ENCODE measurements at regions not wholly inside any gene's neighbourhood (a gene's known extent, or its start where the extent isn't known, plus 50 kb on each side); places are given as distances from the start of the nearest gene placed in this dataset.
"Not testable (repeated sequence)": the region's sequence is repeated elsewhere in the genome, so short reads cannot be mapped to it uniquely, and the experiment has no call there.

DNA sequence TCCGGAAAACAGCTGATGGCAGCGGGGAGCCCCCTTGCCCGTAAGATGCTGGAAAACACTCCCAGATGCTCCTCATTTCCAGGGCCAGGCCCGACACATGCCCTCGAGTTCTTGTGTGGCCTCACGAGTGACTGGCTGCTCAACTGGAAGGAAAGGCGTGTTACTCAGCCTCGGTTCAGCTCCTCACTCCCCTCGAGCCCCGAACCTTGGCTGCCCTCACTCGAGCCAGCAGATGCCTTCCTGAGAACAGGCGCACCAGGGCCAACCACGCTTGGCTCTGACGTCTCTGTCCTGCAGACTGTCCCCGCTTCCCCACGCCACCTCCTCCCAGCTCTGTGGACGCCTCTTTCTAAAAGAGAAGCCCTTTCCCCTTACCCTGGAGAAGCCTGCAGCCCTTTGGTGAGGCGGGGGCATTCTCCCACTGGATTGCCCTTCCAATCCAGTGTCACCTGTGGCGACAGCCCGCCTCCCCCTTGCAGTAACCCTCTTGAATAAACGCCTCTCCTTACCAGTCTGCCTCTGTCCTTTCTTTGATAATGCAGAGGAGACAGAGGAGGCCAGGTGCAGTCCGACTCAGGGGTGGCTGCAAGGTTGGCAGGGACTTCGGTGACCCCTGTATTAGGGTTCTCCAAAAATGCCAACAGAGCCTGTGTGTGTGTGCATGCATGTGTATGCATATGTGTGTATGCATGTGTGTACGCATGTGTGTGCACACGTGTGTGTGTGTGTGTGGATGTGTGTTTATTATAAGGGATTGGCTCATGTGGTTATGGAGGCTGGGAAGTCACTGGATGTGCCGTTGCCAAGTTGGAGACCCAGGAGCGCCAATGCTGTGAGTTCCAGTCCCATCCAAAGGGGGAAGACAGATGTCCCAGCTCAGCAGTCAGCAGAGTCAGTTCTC lies 166.3 kb downstream of the KIF26A start:
- DNase-seq (ENCODE audit: low read depth, low spot score): no peak

DNA sequence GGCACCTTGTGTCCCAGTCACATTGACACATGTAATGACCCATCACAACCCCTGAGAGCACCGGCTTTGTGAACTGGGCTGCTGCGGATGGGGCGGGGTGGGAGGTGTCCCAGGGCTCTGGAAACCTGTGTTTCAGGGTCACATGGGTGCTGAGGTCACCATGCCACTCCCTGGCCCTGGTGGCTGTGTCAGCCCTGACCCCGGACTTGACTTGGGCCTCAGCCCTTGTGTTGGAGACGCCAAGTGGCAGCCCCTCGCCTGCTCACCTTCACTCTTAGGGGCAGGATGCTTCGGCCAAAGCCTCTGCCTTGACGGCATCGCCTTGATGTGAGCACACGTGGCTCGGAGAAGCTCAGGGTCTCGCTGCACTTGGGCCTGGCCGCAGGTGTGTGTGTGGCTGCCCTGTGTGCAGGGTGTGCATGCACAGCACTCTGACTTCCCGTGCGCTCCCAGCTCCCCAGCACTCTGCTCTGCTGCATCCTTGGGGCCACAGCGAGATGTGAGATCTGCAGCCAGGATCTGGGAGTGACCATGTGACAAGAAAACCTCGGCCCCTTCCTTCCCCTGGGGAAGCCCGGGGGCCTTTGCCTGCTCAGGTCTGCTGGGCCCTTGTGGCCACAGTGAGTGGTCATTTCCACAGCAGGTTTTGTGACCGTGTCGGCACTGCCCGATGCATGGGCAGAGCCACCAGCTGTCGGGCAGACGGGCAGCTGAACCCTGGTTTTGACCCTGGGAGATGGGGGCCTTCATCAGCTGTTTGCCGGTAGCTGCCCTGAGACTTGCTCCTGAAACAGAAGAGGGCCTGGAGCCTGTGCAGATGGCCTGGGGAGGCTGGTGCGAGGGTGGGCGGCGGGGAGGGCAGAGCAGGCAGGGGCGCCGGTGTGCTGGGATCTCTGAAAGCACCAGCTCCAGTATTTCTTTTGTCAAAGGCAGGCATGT lies 167.4 kb downstream of the KIF26A start:
- DNase-seq (ENCODE audit: low read depth, low spot score): no peak

DNA sequence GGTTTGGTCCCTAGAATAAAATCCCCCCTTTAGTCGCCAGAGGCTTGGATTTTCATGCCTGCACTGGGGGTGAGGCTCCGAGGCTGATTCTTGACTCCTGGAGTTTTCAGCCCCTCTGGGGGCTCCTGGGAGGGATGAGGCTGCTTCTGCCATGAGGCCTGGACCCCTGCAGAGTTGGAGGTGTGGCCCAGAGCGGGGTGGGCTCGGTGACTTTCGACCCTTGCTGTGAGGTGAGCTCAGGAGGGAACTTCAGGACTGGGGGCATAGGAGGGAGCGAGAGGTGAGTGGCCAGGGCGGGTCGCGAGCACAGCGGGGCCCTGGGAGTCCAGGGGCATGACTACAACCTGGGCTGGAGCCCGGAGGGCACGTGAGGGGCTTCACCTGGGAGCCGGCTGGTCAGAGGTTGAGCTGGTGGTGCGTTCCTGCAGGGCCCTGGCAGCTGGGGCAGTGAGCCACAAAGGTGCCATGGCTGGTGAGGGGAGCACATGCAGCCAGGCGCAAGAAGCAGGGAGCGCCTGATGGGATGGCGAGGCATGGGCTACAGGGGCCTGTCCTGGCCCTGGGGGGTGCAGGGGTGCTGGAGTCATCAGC lies 168.2 kb downstream of the KIF26A start:
- DNase-seq (ENCODE audit: low read depth, low spot score): no peak

DNA sequence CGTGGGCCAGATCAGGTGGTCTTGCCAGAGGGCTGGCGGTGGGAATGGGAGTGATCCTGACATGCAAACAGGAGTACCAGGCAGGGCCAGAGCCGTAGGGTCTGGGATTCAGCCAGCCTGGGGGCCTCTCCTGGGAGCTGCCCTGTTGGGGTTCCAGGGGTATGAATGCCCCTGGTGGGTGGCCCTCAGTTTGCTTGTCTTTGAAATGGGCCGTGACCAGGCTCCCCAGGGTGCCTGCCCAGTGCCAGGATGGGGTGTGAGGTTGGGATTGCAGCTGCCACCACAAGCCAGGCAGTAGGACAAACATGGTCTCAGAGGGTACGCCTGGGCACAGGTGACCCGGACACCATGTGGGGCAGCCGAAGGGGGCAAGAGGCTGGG lies 168.8 kb downstream of the KIF26A start:
- DNase-seq (ENCODE audit: low read depth, low spot score): no peak

DNA sequence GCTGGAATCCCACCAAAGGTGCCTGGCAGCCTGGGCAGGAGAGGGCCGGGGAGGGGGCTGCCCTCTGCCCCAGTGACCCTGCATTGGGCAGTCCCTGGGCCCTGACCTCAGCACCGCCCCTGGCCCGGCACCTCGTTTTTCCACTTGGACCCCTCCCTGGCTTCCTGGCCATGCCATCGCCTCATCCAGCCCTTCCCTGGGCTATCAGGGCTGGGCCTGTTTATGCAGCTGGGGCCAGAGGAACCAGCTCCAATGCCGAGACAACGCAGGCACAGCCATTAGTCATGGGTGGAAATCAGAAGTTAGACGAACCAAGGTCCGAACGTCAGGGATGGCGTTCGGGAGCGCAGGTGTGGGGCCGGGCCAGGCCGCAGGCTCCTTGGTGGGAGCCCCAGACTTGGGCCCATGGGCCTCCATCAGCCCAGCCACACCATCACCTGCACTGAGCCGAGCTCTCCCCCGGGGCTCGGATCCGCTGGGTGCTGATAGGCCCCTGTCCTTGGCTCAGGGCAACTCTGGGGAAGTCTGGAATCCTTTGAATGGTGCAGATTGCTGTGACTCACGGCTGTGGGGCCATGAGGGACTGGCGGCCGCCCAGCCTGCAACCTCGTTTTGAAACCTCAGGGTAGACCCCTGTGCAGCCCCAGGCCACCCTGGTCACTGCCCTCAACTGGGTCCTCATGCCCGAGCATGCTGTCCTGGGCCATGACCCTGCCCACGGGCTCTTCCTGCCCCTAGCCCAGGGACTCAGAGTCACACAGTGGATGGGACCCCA lies 169.4 kb downstream of the KIF26A start:
- DNase-seq (ENCODE audit: low read depth, low spot score): no peak

DNA sequence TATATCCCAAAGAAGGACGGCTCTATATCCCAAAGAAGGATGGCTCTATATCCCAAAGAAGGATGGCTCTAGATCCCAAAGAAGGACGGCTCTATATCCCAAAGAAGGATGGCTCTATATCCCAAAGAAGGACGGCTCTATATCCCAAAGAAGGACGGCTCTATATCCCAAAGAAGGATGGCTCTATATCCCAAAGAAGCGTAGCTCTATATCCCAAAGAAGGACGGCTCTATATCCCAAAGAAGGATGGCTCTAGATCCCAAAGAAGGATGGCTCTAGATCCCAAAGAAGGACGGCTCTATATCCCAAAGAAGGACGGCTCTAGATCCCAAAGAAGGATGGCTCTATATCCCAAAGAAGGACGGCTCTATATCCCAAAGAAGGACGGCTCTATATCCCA lies 170.1 kb downstream of the KIF26A start:
- not testable (repeated sequence) for DNase-seq (ENCODE audit: low read depth, low spot score)

DNA sequence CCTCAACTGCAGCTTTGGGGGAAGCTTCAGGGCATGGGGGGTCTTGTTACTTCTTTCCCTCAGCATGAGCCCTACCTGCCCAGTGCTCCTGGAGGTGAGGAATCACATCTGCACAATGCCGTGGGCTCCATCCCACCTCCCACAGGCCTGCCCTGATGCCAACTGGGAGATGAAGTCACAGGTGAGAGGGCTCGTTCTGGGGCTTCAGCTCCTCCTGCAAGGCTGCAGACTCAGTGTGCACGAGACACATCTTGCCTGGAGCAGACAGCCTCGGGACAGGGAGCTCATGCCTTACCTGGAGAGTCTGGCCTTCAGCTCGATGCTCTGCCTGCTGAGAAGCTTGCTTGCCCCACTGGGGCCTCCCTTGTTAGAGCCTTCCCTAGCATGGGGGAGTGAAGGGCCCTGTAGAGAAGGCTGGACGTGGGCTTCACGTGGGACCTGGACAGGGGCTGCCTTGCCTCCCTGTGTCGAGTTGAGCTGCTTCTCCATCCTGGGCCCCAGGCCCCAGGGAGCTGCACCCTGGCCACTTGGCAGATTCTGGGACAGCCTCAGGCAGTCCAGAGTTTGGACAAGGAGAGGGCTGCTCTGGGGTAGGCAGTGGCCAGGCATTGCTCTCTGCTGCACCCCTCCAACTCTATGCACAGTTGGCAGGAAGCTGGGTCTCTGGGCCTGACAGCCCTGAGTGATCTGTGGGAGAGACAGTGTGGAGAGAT lies 171.4 kb downstream of the KIF26A start:
- DNase-seq (ENCODE audit: low read depth, low spot score): no peak

DNA sequence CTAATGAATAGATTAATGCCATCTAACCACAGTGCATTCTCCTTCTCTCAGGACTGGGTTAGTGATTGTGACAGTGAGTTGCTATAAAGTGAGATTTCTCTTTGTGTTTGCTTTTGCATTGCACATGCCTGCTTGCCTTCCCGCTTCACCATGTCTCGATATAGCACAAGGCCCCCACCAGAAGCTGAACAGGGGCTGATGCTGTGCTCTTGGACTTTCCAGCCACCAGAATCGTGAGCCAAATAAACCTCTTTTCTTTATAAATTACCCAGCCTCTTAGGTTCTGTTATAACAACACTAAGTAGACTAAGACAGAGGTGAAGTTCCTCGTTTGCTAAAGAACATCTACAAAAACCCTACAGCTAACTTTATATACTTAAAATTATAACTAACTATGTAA lies 173.0 kb downstream of the KIF26A start:
- no peak for DNase-seq (ENCODE audit: low read depth, low spot score)

DNA sequence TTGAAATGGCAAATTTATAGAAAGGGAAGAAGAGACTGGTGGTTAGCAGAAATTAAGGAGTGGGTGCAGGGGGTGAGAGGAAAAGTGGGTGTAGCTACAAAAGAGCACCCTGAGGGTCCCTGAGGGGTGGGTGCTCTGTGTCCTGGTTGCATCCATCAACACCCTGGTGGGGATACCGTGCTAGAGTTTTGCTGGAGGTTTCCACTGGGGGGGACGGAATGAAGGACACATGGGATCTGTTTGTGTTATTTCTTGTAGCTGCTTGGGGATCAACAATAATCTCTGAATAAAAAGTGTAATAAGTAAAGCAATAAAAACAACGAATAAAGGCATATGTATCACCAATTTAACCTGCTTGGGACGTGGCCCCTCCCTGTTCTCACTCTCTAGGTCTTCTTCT lies 175.3 kb downstream of the KIF26A start:
- DNase-seq (ENCODE audit: low read depth, low spot score): no peak

DNA sequence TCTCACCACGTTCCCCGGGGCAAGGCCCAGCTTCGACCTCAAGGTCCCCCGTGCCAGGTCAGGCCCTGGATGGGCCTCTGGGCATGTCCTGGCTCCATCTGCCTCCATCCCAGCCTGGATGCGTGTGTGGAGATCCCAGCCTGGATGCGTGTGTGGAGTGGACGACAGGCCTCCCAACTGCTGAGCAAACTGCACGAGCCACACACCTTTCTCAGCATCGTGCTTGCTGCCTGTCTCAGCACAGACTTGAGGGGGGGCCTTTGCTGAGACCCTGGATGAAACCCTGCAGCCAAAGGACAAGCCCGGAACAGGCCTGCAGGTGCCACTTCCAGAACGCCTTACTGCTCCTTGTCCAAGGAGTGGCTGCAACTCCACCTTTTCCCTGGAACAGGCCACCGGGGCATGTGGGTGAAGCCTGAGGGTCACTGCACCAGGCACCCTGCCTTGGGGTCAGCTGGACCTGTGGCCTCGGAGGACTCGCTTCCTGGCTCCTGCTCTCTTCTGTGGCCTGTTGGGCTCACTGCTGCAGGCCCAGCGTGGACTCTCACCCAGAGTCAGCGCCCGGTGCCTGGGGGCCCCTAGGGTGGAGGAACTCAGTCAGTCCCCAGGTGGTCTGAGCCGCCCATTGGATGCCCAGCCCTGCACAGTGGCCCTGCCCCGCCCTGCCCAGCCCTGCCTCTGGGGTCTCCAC lies 176.0 kb downstream of the KIF26A start:
- no peak for DNase-seq (ENCODE audit: low read depth, low spot score)

DNA sequence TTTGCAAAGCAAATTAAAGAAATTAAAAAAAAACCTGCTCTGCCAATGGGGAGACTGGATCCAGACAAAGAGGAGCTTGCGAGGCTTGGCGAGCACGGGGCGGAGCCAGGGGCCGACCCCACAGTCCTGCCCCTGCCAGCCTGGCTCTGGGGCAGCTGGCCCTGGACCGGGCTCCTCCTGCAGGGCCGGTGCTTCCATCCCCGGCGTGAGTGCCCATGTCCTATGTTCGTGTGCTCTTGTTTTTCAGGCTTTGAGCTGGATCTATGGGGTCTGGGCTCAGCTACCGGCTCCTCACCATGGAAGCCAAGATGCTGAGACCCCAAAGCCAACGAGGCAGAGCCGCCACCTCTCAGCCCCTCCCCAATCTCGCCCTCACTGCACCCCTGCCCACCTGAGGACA lies 176.8 kb downstream of the KIF26A start:
- no peak for DNase-seq (ENCODE audit: low read depth, low spot score)

DNA sequence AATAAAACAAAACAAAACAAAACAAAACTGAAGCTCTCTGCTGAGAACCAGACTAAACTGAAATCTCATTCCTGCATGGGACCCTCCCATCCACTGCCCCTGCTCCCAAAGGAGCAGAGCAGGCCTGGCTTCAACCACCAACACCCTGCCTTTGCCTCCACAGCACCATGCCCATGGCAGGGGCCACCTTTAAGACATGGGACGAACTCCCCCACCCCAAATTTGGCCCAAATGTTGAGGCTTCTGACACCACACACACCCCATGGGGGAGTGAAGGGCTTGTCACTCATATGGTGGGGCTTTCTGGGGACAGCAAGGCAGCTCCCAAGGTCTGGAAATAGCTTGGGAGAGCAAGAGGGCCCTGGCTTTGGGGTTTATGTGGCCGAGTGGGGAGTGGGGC lies 177.2 kb downstream of the KIF26A start:
- DNase-seq (ENCODE audit: low read depth, low spot score): no peak

DNA sequence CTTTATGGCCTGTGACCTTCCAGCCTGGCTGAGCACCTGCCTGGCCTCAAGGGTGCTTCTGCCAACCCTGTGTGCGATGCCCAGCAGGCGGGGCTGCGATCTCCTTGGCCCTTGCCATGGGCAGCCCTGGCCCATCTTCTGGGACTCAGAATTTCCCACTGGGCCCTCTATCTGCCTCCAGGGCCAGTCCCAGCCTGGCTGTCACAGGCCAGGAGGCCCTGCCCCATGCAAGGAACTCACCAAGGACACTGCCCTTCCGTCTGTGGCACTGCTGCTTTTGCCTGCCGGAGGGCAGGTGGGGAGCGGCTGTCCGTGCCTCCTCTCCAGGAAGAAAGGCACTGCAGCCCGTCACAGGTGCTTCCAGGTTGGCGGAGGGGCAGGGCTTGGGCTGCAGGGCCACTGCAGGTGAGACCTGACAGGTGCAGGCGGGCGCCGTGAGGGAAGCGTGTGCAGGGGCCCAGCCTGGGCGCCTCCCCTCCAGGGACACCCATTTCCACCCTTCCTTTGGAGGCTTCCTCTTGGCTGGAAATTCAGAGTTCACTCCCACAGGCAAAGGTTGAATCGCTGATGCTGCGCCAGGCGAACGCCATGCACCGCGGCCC lies 177.8 kb downstream of the KIF26A start:
- no peak for DNase-seq (ENCODE audit: low read depth, low spot score)

DNA sequence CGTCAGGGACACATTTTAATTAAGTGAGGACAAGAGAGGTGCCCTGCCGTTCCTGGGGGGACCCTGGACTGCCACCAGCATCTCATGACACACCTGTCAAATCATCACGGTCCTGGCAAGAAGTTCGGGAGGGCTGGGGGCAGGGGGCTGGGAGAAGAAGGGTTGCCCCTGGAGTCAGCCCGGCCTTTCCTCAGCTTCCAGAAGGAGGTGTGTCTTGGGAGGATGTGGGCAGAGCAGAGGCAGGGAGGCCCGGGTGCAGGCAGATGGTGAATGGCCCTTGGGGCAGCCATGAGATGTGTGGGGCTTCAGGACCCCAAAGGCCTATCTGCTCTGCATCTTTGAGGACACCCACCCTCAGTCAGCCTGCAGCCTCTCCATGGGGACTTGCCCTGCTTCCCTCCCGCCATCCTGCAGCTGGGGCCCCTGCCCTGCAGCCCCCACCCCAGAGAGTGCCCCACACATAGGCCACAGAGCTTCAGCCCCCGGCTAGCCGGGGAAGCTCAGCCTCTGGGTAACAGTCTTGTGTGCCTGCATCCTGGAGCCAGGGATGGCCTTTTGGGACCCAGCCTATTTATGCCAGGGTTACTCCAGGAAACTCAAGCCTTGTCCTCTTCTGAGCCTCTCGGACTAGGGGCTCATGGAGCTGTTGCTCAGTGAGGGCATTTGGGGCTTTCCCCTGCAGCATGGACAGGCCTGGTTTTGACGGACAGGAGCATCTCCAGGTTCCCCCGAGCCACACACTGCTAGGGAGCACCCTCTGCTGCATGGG lies 178.5 kb downstream of the KIF26A start:
- DNase-seq (ENCODE audit: low read depth, low spot score): no peak

DNA sequence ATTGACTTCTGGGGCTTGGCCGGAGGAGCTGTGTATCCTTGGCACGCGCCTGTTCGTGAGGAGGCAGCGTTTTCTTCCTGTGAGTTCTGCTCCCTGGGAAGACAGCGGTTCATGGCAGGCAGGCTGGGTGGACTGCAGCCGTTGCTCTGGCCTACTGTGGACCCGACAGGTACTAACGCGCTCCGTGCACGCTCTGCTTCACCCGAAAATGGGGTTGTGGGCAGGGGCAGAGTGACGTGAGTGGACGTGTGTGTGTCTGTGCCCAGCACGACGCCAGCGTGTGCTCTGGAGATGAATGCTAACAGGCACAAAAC lies 179.1 kb downstream of the KIF26A start:
- DNase-seq (ENCODE audit: low read depth, low spot score): no peak

DNA sequence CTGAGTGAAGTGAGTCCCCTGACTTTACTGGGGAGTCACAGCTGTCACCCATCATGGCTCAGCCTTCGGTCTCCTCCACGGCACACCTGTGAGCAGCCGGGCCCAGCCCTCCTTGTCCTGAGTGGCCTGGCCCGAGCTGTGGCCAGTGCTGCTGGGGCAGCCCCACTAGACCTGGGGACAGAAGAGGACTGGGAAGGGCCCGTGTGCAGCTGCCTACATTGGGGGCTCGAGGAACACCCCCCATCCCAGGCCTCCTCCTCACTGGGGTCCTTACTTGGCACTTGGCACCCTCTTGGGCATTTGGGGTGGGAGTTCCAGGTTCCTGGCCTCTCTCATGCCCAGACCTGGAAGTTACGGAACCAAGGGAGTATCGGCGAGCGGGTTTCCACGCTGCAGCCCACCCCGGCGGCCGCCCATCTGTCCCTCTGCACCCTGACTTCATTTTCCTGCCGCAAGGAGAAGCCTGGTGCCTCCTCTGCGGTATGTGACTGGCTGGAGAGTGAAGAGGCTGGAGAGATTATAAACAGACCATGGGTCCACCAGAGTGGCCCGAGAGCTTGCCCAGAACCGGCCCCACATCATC lies 179.7 kb downstream of the KIF26A start:
- DNase-seq (ENCODE audit: low read depth, low spot score): no peak

DNA sequence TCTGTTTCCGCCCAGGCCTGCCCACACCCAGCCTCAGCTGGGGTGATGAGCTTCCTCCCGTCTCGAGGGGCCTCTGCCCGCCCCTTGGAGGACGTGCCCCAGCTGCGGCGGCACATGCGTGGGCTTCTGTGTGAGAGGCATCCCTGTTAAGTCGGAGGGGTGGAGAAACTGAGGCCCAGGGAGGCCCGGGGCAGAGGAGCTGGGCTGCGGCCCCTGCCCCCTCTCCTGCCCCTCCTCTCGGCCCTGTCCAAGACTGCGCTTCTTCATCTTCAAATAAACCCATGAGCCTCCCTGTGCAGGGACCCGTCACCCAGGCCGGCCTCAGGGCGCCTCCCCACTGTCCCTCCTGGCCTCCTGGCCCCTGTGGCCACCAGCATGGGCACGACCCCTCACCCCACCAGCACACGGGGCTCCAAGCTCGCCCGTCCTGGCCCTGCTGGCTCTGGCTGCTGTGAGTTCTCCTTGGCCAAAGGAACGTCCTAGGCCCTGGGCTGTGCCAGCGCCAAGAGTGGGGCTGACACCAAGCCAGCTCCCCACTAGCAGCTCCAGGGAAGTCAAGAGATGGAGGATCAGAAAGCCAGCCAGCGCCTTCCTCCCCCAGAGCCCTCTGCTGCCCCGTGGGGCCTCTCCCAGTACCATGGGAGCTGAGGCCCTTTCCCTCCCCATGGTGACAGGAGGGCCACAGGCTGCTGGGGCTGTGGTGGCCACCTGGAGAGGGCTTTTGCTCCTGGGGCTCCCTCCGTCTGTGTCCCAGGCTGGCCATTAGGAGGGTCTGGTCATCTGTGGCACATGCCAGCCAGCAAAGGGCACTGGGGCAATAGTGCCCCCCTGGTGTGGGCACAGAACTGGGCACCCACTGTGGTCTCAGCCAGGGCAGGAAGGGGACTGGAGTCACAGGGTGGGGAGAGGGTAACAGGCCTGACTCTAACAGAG lies 180.4 kb downstream of the KIF26A start:
- no peak for DNase-seq (ENCODE audit: low read depth, low spot score)

All from ELF-1 (cell line).